K562 (cell line): ENCODE measurements at regions not wholly inside any gene's neighbourhood (a gene's known extent, or its start where the extent isn't known, plus 50 kb on each side); places are given as distances from the start of the nearest gene placed in this dataset.

Source experiments
- BMI1 ChIP-seq: fragments of 150-350 bp; IDR thresholded peaks from 2 replicates; pipeline ENCODE4 v1.6.1; 2014; ENCODE audit warnings: low read length
- NFE2 ChIP-seq: IDR thresholded peaks from 2 replicates; pipeline ENCODE4 v1.6.1; 2014; ENCODE audit warnings: antibody characterized with exemption, low read depth
- ZNF175 ChIP-seq: fragments of 200-800 bp; sonication (Bioruptor generic); IDR thresholded peaks from 2 replicates; pipeline ENCODE4 v1.6.1; 2016; ENCODE audit warnings: low read depth, mild to moderate bottlenecking, missing genetic modification characterization, missing compliant biosample characterization
- ZNF239 ChIP-seq: fragments of 250-450 bp; sonication (Bioruptor Pico); IDR thresholded peaks from 2 replicates; pipeline ENCODE4 v1.4.0; 2020; ENCODE audit warnings: mild to moderate bottlenecking
- TF ChIP-seq, protein P1 (sequence below): fragments of 450-650 bp; IDR thresholded peaks from 2 replicates; pipeline ENCODE4 v1.6.1; 2016; ENCODE audit warnings: mild to moderate bottlenecking, moderate library complexity
- TF ChIP-seq, protein P2 (sequence below): fragments of 450-650 bp; formaldehyde crosslinking; IDR thresholded peaks from 2 replicates; pipeline ENCODE4 v1.4.0; 2022; ENCODE audit warnings: missing genetic modification characterization
- TF ChIP-seq, protein P3 (sequence below): fragments of 450-650 bp; IDR thresholded peaks from 2 replicates; pipeline ENCODE4 v1.6.1; 2014; ENCODE audit warnings: low read depth, mild to moderate bottlenecking, moderate library complexity, borderline replicate concordance
- TF ChIP-seq, protein P4 (sequence below): fragments of 250-450 bp; sonication (Bioruptor Pico); IDR thresholded peaks from 2 replicates; pipeline ENCODE4 v1.5.0; 2022; ENCODE audit warnings: mild to moderate bottlenecking
- TF ChIP-seq, protein P5 (sequence below): fragments of 450-650 bp; formaldehyde crosslinking; IDR thresholded peaks from 2 replicates; pipeline ENCODE4 v1.4.0; 2020; ENCODE audit warnings: mild to moderate bottlenecking, mixed read lengths

DNA sequence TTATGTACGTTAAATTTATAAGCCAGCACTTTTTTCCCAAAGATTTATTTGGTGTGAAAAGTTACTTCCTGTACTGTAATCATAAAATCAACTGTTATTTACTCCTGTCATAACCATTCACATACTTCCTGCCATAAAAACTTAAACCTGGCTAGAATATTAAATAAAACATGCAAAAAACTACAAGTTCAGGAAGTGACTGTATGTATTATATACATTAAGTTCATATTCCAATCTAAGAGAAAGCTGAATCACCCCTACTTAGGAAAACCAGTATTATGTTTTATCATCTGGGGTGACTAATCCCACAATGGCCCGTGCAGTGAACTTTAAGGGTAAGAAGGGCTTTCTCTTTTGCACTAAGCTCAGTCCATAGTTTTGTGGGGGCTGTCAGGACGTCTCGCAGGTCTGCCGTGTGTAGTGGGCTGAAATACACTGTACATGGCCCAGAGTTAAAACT is 183.7 kb upstream of the KLF14 start (continued):
- TF ChIP-seq, protein P1, sequence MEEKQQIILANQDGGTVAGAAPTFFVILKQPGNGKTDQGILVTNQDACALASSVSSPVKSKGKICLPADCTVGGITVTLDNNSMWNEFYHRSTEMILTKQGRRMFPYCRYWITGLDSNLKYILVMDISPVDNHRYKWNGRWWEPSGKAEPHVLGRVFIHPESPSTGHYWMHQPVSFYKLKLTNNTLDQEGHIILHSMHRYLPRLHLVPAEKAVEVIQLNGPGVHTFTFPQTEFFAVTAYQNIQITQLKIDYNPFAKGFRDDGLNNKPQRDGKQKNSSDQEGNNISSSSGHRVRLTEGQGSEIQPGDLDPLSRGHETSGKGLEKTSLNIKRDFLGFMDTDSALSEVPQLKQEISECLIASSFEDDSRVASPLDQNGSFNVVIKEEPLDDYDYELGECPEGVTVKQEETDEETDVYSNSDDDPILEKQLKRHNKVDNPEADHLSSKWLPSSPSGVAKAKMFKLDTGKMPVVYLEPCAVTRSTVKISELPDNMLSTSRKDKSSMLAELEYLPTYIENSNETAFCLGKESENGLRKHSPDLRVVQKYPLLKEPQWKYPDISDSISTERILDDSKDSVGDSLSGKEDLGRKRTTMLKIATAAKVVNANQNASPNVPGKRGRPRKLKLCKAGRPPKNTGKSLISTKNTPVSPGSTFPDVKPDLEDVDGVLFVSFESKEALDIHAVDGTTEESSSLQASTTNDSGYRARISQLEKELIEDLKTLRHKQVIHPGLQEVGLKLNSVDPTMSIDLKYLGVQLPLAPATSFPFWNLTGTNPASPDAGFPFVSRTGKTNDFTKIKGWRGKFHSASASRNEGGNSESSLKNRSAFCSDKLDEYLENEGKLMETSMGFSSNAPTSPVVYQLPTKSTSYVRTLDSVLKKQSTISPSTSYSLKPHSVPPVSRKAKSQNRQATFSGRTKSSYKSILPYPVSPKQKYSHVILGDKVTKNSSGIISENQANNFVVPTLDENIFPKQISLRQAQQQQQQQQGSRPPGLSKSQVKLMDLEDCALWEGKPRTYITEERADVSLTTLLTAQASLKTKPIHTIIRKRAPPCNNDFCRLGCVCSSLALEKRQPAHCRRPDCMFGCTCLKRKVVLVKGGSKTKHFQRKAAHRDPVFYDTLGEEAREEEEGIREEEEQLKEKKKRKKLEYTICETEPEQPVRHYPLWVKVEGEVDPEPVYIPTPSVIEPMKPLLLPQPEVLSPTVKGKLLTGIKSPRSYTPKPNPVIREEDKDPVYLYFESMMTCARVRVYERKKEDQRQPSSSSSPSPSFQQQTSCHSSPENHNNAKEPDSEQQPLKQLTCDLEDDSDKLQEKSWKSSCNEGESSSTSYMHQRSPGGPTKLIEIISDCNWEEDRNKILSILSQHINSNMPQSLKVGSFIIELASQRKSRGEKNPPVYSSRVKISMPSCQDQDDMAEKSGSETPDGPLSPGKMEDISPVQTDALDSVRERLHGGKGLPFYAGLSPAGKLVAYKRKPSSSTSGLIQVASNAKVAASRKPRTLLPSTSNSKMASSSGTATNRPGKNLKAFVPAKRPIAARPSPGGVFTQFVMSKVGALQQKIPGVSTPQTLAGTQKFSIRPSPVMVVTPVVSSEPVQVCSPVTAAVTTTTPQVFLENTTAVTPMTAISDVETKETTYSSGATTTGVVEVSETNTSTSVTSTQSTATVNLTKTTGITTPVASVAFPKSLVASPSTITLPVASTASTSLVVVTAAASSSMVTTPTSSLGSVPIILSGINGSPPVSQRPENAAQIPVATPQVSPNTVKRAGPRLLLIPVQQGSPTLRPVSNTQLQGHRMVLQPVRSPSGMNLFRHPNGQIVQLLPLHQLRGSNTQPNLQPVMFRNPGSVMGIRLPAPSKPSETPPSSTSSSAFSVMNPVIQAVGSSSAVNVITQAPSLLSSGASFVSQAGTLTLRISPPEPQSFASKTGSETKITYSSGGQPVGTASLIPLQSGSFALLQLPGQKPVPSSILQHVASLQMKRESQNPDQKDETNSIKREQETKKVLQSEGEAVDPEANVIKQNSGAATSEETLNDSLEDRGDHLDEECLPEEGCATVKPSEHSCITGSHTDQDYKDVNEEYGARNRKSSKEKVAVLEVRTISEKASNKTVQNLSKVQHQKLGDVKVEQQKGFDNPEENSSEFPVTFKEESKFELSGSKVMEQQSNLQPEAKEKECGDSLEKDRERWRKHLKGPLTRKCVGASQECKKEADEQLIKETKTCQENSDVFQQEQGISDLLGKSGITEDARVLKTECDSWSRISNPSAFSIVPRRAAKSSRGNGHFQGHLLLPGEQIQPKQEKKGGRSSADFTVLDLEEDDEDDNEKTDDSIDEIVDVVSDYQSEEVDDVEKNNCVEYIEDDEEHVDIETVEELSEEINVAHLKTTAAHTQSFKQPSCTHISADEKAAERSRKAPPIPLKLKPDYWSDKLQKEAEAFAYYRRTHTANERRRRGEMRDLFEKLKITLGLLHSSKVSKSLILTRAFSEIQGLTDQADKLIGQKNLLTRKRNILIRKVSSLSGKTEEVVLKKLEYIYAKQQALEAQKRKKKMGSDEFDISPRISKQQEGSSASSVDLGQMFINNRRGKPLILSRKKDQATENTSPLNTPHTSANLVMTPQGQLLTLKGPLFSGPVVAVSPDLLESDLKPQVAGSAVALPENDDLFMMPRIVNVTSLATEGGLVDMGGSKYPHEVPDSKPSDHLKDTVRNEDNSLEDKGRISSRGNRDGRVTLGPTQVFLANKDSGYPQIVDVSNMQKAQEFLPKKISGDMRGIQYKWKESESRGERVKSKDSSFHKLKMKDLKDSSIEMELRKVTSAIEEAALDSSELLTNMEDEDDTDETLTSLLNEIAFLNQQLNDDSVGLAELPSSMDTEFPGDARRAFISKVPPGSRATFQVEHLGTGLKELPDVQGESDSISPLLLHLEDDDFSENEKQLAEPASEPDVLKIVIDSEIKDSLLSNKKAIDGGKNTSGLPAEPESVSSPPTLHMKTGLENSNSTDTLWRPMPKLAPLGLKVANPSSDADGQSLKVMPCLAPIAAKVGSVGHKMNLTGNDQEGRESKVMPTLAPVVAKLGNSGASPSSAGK, result no peak
- TF ChIP-seq, protein P2, sequence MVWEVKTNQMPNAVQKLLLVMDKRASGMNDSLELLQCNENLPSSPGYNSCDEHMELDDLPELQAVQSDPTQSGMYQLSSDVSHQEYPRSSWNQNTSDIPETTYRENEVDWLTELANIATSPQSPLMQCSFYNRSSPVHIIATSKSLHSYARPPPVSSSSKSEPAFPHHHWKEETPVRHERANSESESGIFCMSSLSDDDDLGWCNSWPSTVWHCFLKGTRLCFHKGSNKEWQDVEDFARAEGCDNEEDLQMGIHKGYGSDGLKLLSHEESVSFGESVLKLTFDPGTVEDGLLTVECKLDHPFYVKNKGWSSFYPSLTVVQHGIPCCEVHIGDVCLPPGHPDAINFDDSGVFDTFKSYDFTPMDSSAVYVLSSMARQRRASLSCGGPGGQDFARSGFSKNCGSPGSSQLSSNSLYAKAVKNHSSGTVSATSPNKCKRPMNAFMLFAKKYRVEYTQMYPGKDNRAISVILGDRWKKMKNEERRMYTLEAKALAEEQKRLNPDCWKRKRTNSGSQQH (CRISPR knock-in tag), result no peak
- TF ChIP-seq, protein P3, sequence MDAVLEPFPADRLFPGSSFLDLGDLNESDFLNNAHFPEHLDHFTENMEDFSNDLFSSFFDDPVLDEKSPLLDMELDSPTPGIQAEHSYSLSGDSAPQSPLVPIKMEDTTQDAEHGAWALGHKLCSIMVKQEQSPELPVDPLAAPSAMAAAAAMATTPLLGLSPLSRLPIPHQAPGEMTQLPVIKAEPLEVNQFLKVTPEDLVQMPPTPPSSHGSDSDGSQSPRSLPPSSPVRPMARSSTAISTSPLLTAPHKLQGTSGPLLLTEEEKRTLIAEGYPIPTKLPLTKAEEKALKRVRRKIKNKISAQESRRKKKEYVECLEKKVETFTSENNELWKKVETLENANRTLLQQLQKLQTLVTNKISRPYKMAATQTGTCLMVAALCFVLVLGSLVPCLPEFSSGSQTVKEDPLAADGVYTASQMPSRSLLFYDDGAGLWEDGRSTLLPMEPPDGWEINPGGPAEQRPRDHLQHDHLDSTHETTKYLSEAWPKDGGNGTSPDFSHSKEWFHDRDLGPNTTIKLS, result no peak
- peak; percentile 83 for TF ChIP-seq NFE2
- TF ChIP-seq ZNF239 (CRISPR knock-in tag), result no peak
- TF ChIP-seq, protein P4, sequence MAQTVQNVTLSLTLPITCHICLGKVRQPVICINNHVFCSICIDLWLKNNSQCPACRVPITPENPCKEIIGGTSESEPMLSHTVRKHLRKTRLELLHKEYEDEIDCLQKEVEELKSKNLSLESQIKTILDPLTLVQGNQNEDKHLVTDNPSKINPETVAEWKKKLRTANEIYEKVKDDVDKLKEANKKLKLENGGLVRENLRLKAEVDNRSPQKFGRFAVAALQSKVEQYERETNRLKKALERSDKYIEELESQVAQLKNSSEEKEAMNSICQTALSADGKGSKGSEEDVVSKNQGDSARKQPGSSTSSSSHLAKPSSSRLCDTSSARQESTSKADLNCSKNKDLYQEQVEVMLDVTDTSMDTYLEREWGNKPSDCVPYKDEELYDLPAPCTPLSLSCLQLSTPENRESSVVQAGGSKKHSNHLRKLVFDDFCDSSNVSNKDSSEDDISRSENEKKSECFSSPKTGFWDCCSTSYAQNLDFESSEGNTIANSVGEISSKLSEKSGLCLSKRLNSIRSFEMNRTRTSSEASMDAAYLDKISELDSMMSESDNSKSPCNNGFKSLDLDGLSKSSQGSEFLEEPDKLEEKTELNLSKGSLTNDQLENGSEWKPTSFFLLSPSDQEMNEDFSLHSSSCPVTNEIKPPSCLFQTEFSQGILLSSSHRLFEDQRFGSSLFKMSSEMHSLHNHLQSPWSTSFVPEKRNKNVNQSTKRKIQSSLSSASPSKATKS, result no peak
- TF ChIP-seq, protein P5, sequence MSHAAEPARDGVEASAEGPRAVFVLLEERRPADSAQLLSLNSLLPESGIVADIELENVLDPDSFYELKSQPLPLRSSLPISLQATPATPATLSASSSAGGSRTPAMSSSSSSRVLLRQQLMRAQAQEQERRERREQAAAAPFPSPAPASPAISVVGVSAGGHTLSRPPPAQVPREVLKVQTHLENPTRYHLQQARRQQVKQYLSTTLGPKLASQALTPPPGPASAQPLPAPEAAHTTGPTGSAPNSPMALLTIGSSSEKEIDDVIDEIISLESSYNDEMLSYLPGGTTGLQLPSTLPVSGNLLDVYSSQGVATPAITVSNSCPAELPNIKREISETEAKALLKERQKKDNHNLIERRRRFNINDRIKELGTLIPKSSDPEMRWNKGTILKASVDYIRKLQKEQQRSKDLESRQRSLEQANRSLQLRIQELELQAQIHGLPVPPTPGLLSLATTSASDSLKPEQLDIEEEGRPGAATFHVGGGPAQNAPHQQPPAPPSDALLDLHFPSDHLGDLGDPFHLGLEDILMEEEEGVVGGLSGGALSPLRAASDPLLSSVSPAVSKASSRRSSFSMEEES, result no peak
- no peak for TF ChIP-seq ZNF175
- no peak for TF ChIP-seq BMI1
